Choroid plexus epithelial cell (primary cell): ENCODE measurements at regions not wholly inside any gene's neighbourhood (a gene's known extent, or its start where the extent isn't known, plus 50 kb on each side); places are given as distances from the start of the nearest gene placed in this dataset.

Source experiments
- DNase-seq: peaks from one replicate; pipeline ENCODE4 v3.0.0-alpha.2; 2010; ENCODE audit warnings: low read depth
- H3K4me3 ChIP-seq: 2 replicates; pipeline ENCODE4 v1.5.1; 2011; ENCODE audit warnings: low read depth, mild to moderate bottlenecking, control low read depth, low read length, moderate library complexity
- TF ChIP-seq, protein P1 (sequence below): conservative IDR thresholded peaks from 2 replicates; pipeline ENCODE4 v1.5.1; 2011; ENCODE audit warnings: low read depth, mild to moderate bottlenecking, control low read depth, inconsistent platforms, low read length, moderate library complexity

DNA sequence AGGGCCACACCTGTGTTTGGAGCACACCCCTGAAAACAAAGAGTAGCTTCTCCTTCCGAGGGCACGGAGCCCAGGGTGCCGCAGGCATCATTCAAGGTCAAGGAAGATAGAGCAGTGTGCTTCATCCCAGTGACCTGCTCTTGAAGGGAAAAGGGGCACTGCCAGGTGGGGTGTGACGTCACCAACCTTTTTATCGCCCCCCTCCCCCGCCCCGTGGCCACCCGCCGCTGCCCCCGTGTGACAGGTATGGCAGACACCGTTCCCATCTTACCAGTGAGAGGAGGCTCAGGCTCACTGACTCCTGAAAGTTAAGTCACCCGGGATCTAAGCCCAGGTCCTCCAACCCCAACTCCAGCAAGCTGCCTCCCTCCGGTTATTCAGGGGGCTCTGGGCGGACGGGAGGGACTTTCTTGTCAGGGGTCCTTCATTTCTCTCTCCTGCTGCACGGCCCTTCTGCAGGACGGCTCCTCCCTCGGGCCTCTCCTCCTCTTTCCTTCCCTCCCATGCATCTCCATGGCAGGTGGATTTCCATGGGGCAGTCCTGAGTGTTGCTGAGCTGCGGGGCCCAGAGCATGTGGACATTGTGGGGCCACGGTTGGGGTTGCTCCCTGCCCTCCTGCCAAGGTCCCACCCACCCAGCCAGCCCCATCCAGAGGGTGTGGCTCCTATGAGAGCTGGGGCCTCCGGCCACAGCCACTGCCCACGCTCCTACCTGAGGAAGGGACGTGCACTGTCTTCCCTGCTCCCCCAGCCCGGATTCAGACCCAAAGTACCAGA, 114.1 kb upstream of the HDAC4 start:
- TF ChIP-seq, protein P1, sequence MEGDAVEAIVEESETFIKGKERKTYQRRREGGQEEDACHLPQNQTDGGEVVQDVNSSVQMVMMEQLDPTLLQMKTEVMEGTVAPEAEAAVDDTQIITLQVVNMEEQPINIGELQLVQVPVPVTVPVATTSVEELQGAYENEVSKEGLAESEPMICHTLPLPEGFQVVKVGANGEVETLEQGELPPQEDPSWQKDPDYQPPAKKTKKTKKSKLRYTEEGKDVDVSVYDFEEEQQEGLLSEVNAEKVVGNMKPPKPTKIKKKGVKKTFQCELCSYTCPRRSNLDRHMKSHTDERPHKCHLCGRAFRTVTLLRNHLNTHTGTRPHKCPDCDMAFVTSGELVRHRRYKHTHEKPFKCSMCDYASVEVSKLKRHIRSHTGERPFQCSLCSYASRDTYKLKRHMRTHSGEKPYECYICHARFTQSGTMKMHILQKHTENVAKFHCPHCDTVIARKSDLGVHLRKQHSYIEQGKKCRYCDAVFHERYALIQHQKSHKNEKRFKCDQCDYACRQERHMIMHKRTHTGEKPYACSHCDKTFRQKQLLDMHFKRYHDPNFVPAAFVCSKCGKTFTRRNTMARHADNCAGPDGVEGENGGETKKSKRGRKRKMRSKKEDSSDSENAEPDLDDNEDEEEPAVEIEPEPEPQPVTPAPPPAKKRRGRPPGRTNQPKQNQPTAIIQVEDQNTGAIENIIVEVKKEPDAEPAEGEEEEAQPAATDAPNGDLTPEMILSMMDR: no peak
- no peak overlapping the region for H3K4me3 ChIP-seq
- DNase-seq: no peak

DNA sequence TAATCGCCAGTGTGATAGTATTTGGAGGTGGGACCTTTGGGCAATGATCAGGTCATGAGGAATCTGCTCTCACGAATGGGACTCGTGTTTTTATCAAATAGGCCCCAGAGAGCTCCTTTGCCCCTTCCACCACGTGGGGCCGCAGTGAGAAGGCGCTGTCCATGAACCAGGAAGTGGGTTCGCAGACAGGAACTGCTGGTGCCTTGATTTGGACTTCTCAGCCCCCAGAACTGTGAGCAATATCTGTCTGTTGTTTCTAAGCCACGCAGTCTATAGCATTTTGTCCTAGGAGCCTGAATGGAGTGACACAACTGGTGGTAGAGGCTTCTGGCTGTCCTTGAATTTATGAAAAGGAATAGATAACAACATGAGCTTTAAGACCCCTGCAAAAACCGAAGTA, 111.2 kb upstream of the HDAC4 start:
- no peak for DNase-seq
- no peak overlapping the region for H3K4me3 ChIP-seq
- TF ChIP-seq, protein P1: no peak

DNA sequence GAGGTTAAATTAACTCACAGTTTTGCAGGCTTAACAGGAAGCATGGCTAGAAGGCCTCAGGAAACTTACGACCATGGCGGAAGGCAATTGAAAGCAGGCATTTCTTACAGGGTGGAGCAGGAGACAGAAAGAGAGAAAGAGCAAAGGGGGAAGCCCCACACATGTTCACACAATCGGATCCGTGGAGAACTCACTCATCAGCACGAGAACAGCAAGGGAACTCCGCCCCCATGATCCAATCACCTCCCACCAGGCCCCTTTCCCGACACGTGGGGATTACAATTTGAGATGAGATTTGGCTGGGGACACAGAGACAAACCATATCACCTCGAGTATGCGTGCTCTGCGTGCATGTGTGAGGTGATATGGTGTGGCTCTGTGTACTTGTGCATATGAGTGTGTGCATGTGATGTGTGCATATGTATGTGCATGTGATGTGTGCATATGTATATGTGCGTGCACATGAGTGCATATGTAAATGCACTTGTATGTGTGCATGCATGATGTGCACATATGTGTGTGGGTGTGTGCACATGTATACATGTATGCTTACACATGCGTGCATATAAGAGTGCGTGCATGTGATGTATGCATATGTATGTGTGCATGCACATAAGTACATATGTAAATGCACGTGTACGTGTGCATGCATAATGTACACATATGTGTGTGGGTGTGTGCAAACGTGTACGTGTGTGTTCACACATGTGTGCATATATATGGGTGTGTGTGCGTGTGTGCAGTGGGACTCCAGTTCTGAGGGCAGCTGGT, 108.7 kb upstream of the HDAC4 start:
- TF ChIP-seq, protein P1: no peak
- no peak overlapping the region for H3K4me3 ChIP-seq
- DNase-seq: no peak

DNA sequence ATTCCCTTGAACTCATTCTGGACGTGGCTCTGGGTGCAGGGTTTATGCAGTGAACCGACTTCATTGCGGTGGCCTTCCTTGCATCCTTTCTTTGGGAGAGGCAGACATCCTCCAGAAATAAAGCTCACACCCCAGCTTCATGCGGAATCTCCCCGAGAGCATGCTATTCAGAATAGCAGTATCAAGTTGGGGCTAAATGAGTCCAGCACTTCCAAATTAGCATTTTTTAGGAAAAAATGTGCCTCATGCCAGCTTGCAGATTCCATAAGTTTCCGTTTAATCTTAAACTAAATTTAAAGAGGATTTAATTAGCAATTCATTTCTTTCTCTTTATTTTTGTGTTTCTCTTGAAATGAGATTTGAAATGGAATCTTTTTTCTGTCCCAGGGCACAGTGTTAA, 107.4 kb upstream of the HDAC4 start:
- DNase-seq: no peak
- no peak overlapping the region for H3K4me3 ChIP-seq
- TF ChIP-seq, protein P1: no peak

DNA sequence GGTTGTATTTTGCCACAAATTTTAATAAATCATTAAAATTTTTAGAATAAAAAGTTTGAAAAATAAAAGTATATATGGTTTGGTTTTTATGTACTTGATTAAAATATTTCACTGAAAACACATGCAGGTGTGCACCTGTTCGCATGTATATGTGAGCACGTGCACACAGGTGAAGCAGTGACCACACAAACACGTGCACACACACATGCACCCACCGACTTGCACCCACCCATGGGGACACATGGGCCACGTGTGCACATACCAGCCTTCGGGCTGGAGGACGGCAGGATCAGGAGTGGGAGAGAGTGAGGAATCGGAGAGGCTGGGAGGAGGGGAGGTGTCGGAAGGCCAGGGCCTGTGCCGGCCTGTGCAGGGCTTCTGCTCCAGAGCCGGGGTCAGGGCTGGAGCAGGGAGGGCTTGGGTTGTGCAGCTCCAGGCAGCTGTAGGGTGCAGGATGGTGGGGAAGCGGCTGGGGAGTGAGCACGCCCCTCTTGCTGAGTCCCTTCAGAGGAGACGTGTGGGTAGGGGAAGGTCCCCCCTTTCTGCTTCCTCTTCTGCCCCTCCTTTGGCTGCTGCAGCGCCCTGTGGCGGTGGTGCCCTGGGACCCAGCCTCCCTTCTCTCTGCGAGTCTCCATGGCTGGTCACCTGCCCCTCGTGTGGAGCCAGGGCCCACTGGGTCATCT, 106.9 kb upstream of the HDAC4 start:
- H3K4me3 ChIP-seq: no peak overlapping the region
- DNase-seq: no peak
- TF ChIP-seq, protein P1: no peak

DNA sequence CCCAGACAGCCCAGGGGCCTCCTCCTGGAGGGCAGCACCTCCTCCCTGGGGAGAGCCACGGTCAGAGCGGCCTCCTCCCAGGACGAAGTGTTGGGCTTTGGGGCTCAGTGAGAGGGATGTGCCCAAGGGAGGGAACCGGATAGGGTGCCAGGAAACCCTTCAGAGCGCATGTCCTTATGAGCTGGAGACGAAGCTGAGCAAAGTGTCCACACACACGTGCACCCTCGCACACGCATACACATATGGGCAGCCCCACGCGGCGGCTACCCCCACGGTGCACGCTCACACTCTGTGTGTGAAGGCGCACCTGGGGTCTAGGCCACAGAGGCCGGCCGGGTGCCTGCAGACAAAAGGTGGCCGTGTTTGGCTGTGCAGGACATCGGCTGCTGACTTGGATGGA, 106.1 kb upstream of the HDAC4 start:
- no peak for DNase-seq
- TF ChIP-seq, protein P1: no peak

More for the DNA sequence above, 106.1 kb upstream of the HDAC4 start:
- no peak overlapping the region for H3K4me3 ChIP-seq
